ENCODE measurements at regions not wholly inside any gene's neighbourhood (a gene's known extent, or its start where the extent isn't known, plus 50 kb on each side); places are given as distances from the start of the nearest gene placed in this dataset.

- Histone ChIP-seq H3K27ac (ENCODE audit: low read depth, low read length) (no peak overlapping the region), H3K36me3 (ENCODE audit: control insufficient read depth in 5 of 5, insufficient read depth in 5 of 5, low read length in 5 of 5) (no peaks in the 10 kb centered on the region), H3K4me3 (ENCODE audit: low read depth in 1 of 5, low read length in 5 of 5) (no peak overlapping the region), H3K27me3 (ENCODE audit: control insufficient read depth in 5 of 5, insufficient read depth in 4 of 5, low read length in 5 of 5) (peaks cover 0 to 13% (median 3%) of the 10 kb centered on the region in 5 donors), H3K9ac (ENCODE audit: low read length in 5 of 5) (no peak overlapping the region), H3K9me3 (ENCODE audit: control insufficient read depth in 5 of 5, low read length in 5 of 5) (no peaks in the 10 kb centered on the region), H3K4me1 (ENCODE audit: control insufficient read depth in 5 of 5, insufficient read depth in 5 of 5, low read length in 5 of 5) (no peaks in the 10 kb centered on the region)
These were observed 171.5 kb downstream of the MYCN start for GRCh38 chr2:16111838-16112210.

DNA sequence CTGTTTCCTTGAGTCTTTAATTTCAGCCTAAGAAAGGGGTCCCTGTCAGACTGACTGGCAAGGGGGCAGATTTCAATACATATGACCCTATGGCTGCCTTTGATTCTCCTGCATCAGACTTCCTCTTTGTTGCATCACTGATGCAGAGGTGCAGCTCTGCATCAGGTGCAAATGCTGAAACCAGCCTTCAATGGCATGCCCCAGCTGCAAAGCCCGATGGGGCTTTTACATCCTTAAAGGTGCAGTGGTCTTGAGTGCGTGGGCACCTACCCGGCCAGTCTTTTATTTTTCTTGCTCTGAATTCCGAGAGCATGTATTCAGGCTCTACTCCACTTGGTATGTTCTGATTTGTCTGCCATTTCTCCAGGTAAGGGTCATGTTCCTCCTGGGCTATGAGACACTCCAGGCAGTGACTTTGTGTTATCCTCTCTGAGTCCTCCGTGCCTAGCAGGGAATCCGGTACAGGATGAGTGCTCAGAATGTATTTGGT lies 169.5 kb downstream of the MYCN start:
- H3K4me1 ChIP-seq (ENCODE audit: control insufficient read depth in 5 of 5, insufficient read depth in 5 of 5, low read length in 5 of 5): peaks cover 0 to 8% (median 6%) of the 10 kb centered on the region in 5 donors
- no peaks in the 10 kb centered on the region for H3K36me3 ChIP-seq (ENCODE audit: control insufficient read depth in 5 of 5, insufficient read depth in 5 of 5, low read length in 5 of 5)
- no peak overlapping the region for H3K4me3 ChIP-seq (ENCODE audit: low read depth in 1 of 5, low read length in 5 of 5)
- peaks cover 2 to 26% (median 15%) of the 10 kb centered on the region in 5 donors for H3K27me3 ChIP-seq (ENCODE audit: control insufficient read depth in 5 of 5, insufficient read depth in 4 of 5, low read length in 5 of 5)
- no peak overlapping the region for H3K9ac ChIP-seq (ENCODE audit: low read length in 5 of 5)
- no peak overlapping the region for H3K27ac ChIP-seq (ENCODE audit: low read depth, low read length)
- no peaks in the 10 kb centered on the region for H3K9me3 ChIP-seq (ENCODE audit: control insufficient read depth in 5 of 5, low read length in 5 of 5)

DNA sequence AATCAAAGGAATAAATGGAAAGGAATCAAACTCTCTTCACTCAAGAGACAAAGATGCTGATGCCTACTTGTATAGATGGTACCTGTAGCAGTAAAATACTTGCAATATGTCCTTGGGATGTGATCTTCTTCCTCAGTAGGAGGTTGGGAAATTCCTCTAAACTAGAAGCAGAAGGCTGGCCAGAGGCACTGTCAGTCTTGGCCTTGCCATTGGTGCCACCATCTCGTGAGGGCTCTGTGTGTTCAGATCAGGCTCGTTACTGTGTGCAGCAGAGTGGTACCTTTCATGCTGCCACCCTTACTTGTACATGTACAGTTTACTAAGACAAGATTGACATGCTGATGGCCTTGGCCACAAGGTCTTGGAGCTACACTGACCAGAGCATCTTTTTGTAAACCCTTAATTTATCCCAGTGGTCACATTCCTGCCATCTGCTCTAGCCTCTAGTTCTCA lies 169.0 kb downstream of the MYCN start:
- H3K36me3 ChIP-seq (ENCODE audit: control insufficient read depth in 5 of 5, insufficient read depth in 5 of 5, low read length in 5 of 5): no peaks in the 10 kb centered on the region
- no peak overlapping the region for H3K4me3 ChIP-seq (ENCODE audit: low read depth in 1 of 5, low read length in 5 of 5)
- no peak overlapping the region for H3K9ac ChIP-seq (ENCODE audit: low read length in 5 of 5)
- H3K4me1 ChIP-seq (ENCODE audit: control insufficient read depth in 5 of 5, insufficient read depth in 5 of 5, low read length in 5 of 5): peaks cover 0 to 8% (median 6%) of the 10 kb centered on the region in 5 donors
- H3K9me3 ChIP-seq (ENCODE audit: control insufficient read depth in 5 of 5, low read length in 5 of 5): no peaks in the 10 kb centered on the region
- peaks cover 5 to 26% (median 19%) of the 10 kb centered on the region in 5 donors for H3K27me3 ChIP-seq (ENCODE audit: control insufficient read depth in 5 of 5, insufficient read depth in 4 of 5, low read length in 5 of 5)
- no peak overlapping the region for H3K27ac ChIP-seq (ENCODE audit: low read depth, low read length)

- Histone ChIP-seq H3K27me3 (ENCODE audit: control insufficient read depth in 5 of 5, insufficient read depth in 4 of 5, low read length in 5 of 5) (peaks cover 7 to 33% (median 24%) of the 10 kb centered on the region in 5 donors), H3K27ac (ENCODE audit: low read depth, low read length) (no peak overlapping the region), H3K9ac (ENCODE audit: low read length in 5 of 5) (no peak overlapping the region)
These were observed 166.9 kb downstream of the MYCN start for GRCh38 chr2:16107246-16107645.

GRCh38 chr2:16106619-16107018 lies 166.3 kb downstream of the MYCN start:
- Histone ChIP-seq H3K4me1 (ENCODE audit: control insufficient read depth in 5 of 5, insufficient read depth in 5 of 5, low read length in 5 of 5) (peaks cover 0 to 8% (median 6%) of the 10 kb centered on the region in 5 donors), H3K9ac (ENCODE audit: low read length in 5 of 5) (no peak overlapping the region), H3K9me3 (ENCODE audit: control insufficient read depth in 5 of 5, low read length in 5 of 5) (no peaks in the 10 kb centered on the region), H3K36me3 (ENCODE audit: control insufficient read depth in 5 of 5, insufficient read depth in 5 of 5, low read length in 5 of 5) (no peaks in the 10 kb centered on the region), H3K27ac (ENCODE audit: low read depth, low read length) (no peak overlapping the region), H3K27me3 (ENCODE audit: control insufficient read depth in 5 of 5, insufficient read depth in 4 of 5, low read length in 5 of 5) (peaks cover 7 to 31% (median 24%) of the 10 kb centered on the region in 5 donors), H3K4me3 (ENCODE audit: low read depth in 1 of 5, low read length in 5 of 5) (no peak overlapping the region)

More at GRCh38 chr2:16107246-16107645, 166.9 kb downstream of the MYCN start:
- Histone ChIP-seq H3K4me3 (ENCODE audit: low read depth in 1 of 5, low read length in 5 of 5) (no peak overlapping the region), H3K36me3 (ENCODE audit: control insufficient read depth in 5 of 5, insufficient read depth in 5 of 5, low read length in 5 of 5) (no peaks in the 10 kb centered on the region), H3K9me3 (ENCODE audit: control insufficient read depth in 5 of 5, low read length in 5 of 5) (no peaks in the 10 kb centered on the region), H3K4me1 (ENCODE audit: control insufficient read depth in 5 of 5, insufficient read depth in 5 of 5, low read length in 5 of 5) (peaks cover 0 to 8% (median 6%) of the 10 kb centered on the region in 5 donors)

- H3K9ac ChIP-seq (ENCODE audit: low read length in 5 of 5): no peak overlapping the region
- no peak overlapping the region for H3K27ac ChIP-seq (ENCODE audit: low read depth, low read length)
- no peak overlapping the region for H3K4me3 ChIP-seq (ENCODE audit: low read depth in 1 of 5, low read length in 5 of 5)
- H3K4me1 ChIP-seq (ENCODE audit: control insufficient read depth in 5 of 5, insufficient read depth in 5 of 5, low read length in 5 of 5): peaks cover 0 to 12% (median 7%) of the 10 kb centered on the region in 5 donors
- peaks cover 7 to 31% (median 24%) of the 10 kb centered on the region in 5 donors for H3K27me3 ChIP-seq (ENCODE audit: control insufficient read depth in 5 of 5, insufficient read depth in 4 of 5, low read length in 5 of 5)
- H3K36me3 ChIP-seq (ENCODE audit: control insufficient read depth in 5 of 5, insufficient read depth in 5 of 5, low read length in 5 of 5): no peaks in the 10 kb centered on the region
- no peaks in the 10 kb centered on the region for H3K9me3 ChIP-seq (ENCODE audit: control insufficient read depth in 5 of 5, low read length in 5 of 5)
These were observed 165.4 kb downstream of the MYCN start for GRCh38 chr2:16105669-16106281.

- no peak overlapping the region for H3K27ac ChIP-seq (ENCODE audit: low read depth, low read length)
- H3K9me3 ChIP-seq (ENCODE audit: control insufficient read depth in 5 of 5, low read length in 5 of 5): no peaks in the 10 kb centered on the region
- peaks cover 0 to 13% (median 7%) of the 10 kb centered on the region in 5 donors for H3K4me1 ChIP-seq (ENCODE audit: control insufficient read depth in 5 of 5, insufficient read depth in 5 of 5, low read length in 5 of 5)
- no peak overlapping the region for H3K4me3 ChIP-seq (ENCODE audit: low read depth in 1 of 5, low read length in 5 of 5)
- H3K36me3 ChIP-seq (ENCODE audit: control insufficient read depth in 5 of 5, insufficient read depth in 5 of 5, low read length in 5 of 5): no peaks in the 10 kb centered on the region
- H3K9ac ChIP-seq (ENCODE audit: low read length in 5 of 5): no peak overlapping the region
- peaks cover 7 to 31% (median 24%) of the 10 kb centered on the region in 5 donors for H3K27me3 ChIP-seq (ENCODE audit: control insufficient read depth in 5 of 5, insufficient read depth in 4 of 5, low read length in 5 of 5)
These were observed 164.8 kb downstream of the MYCN start for GRCh38 chr2:16104949-16105668.

DNA sequence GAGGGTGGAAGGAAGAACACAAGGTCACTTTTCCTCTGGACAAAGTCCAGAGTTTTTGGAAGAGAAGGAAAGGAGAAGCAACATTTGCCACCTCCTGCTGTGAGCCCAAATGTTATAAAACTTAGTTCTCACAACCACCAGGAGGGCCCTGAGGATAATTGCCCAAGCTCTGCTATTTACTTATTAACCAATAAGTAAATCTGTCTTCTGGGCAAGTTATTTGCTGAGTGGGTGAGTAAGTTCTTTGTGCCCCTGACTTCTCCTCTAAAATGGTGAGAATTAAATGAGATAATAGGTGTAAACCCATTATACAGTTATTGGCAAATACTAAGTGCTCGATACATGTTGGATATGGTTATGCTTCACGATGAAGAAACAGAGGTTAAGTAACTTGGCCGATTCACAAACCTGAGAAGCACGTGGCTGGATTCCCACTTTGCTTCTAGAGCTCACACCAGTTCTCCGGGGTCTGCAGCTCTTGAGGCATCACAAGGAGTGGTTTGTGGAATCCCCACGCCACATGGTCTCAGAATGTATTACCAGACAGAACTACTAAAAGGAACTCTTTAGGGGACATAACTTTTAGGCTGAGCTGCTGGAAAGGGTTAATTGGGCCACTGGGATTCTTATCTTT lies 164.1 kb downstream of the MYCN start:
- H3K36me3 ChIP-seq (ENCODE audit: control insufficient read depth in 5 of 5, insufficient read depth in 5 of 5, low read length in 5 of 5): no peaks in the 10 kb centered on the region
- H3K27ac ChIP-seq (ENCODE audit: low read depth, low read length): no peak overlapping the region
- peaks cover 7 to 31% (median 24%) of the 10 kb centered on the region in 5 donors for H3K27me3 ChIP-seq (ENCODE audit: control insufficient read depth in 5 of 5, insufficient read depth in 4 of 5, low read length in 5 of 5)
- H3K4me3 ChIP-seq (ENCODE audit: low read depth in 1 of 5, low read length in 5 of 5): no peak overlapping the region
- peaks cover 0 to 13% (median 7%) of the 10 kb centered on the region in 5 donors for H3K4me1 ChIP-seq (ENCODE audit: control insufficient read depth in 5 of 5, insufficient read depth in 5 of 5, low read length in 5 of 5)
- H3K9ac ChIP-seq (ENCODE audit: low read length in 5 of 5): no peak overlapping the region
- no peaks in the 10 kb centered on the region for H3K9me3 ChIP-seq (ENCODE audit: control insufficient read depth in 5 of 5, low read length in 5 of 5)

- Histone ChIP-seq H3K9ac (ENCODE audit: low read length in 5 of 5) (no peak overlapping the region), H3K27me3 (ENCODE audit: control insufficient read depth in 5 of 5, insufficient read depth in 4 of 5, low read length in 5 of 5) (peaks cover 7 to 31% (median 24%) of the 10 kb centered on the region in 5 donors), H3K27ac (ENCODE audit: low read depth, low read length) (no peak overlapping the region), H3K9me3 (ENCODE audit: control insufficient read depth in 5 of 5, low read length in 5 of 5) (no peaks in the 10 kb centered on the region), H3K36me3 (ENCODE audit: control insufficient read depth in 5 of 5, insufficient read depth in 5 of 5, low read length in 5 of 5) (no peaks in the 10 kb centered on the region), H3K4me3 (ENCODE audit: low read depth in 1 of 5, low read length in 5 of 5) (no peak overlapping the region), H3K4me1 (ENCODE audit: control insufficient read depth in 5 of 5, insufficient read depth in 5 of 5, low read length in 5 of 5) (peaks cover 0 to 13% (median 7%) of the 10 kb centered on the region in 5 donors)
These were observed 163.4 kb downstream of the MYCN start for GRCh38 chr2:16103614-16104314.
